Amygdala (tissue), 56 donors: ENCODE measurements at regions not wholly inside any gene's neighbourhood (a gene's known extent, or its start where the extent isn't known, plus 50 kb on each side); places are given as distances from the start of the nearest gene placed in this dataset.

Source experiments
- DNase-seq, 56 donors: peaks; one replicate each; lab custom pipeline; 2025; lab: John Stamatoyannopoulos, UW

GRCh38 chr6:98764373-98764911 lies 69.9 kb upstream of the POU3F2 start:
- no peak for DNase-seq

DNA sequence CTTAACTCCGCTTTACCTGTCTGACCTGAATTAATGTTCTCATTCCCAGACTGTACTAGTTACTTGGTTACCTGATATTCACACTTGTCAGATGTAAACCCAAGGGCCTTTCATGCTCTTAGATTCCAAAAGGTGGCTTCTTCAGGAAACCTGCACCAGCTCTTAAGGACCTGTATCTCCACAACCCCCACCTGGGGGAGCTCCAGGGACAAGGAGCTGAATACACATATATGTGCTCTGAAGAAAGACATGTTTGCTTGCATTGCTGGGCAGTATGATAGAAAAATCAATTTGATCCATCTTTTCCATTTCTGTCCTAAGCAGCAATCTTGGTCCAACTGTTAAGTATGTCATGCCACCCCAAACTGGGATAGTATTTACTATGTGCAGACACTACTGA lies 64.8 kb upstream of the POU3F2 start:
- DNase-seq = peak in 7 of 56 donors; percentile 1 to 7 (median 3)

GRCh38 chr6:98775205-98775604 lies 59.2 kb upstream of the POU3F2 start:
- no peak for DNase-seq

DNA sequence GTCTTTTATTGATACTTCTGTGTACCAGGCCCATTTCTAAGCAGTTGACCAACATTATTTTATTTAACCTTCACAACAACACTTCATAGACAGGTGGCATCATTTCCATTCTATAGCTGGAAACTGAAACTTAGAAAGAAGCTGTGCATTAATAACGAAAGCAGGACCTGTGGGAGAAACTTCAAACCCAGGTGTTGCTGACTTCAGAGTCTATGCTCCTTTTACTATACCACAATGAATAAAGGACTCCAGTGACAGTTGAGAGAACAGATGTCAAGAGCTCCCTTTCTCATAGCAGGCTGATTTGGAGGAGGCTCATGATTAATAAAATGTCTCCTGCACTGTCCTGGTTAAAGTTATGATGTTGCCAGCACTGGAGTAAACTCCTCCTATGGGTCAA lies 56.6 kb upstream of the POU3F2 start:
- DNase-seq = no peak

GRCh38 chr6:98779618-98780017 lies 54.8 kb upstream of the POU3F2 start:
- DNase-seq = no peak

DNA sequence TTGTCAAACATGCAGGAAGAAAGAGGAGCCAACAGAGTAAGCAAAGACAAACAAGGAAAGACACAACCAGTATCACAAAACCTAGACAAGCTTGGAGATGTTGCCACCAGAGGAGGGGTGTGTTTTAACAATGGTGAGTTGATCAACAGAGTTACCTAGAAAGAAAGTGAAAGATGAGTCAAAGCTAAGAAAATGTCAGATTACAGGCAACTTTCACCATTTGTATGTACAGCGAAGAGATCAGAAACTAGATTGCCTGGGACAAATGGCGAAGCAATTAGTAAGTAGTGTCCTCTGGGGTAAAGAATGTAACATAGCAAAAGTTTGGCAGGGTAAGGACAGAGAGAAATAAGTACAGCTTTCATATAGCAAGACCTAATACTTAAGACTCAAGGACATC lies 51.6 kb upstream of the POU3F2 start:
- DNase-seq = no peak

- DNase-seq = no peak
Measured at GRCh38 chr6:98783578-98783977, 50.8 kb upstream of the POU3F2 start.
